Activated T-cell treated with anti-CD3 and anti-CD28 coated beads, Interleukin-2, amount 50 U/mL, for 1 hour (primary cell): ENCODE measurements at regions not wholly inside any gene's neighbourhood (a gene's known extent, or its start where the extent isn't known, plus 50 kb on each side); places are given as distances from the start of the nearest gene placed in this dataset.
"Not testable (repeated sequence)": the region's sequence is repeated elsewhere in the genome, so short reads cannot be mapped to it uniquely, and the experiment has no call there.

Experiments
- DNase-seq: peaks from one replicate; pipeline ENCODE4 v3.0.0-alpha.2; 2020

DNA sequence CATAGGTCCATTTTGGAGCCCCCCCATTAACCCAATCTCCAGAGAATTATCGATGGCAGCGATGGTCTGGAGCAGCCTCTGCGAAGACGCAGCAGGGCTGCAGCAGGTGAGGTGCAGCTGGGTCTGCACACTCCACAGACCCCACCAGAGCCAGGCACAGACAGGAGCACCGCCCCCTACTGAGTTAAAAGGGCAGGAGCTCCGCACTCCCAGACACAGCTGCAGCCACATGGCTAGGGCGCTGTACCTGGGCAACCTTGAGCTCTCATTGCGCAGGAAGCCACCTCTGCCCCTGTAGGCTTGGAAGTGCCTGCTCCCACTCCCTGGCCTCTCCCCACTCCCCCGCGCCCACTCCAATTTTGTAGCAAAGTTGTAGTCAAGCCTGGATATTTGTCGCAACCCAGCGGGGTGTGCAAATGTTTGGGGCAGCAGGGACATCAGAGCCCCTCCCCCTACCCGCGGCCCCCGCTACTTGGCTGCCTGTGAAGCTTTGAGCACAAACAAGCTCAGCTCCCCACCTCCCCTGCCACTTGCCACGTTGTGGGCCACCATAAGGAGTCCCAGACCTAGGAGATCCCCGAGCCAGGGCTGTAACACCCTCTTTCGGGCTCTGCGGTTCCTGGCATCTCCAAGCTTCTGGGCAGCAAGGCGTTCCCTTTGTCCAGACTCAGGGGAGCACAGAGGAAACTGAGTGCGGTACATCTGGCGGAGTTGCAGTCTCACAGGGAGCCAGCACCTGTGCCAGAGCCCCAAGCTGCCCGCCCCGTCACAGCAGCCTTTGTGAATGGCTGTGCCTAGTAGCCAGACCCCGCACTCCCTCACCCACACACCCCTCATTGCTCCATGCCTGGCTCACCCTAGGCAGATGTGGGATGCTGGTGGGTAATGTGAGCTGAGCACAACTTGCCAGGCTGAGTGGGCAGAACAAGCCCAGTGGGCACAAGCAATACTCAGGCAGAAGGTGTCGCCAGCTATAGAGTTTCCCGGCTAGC, 949.7 kb upstream of the SLITRK1 start:
- no peak for DNase-seq

- DNase-seq, result no peak
These were observed 941.3 kb upstream of the SLITRK1 start for GRCh38 chr13:84823528-84823927.

DNA sequence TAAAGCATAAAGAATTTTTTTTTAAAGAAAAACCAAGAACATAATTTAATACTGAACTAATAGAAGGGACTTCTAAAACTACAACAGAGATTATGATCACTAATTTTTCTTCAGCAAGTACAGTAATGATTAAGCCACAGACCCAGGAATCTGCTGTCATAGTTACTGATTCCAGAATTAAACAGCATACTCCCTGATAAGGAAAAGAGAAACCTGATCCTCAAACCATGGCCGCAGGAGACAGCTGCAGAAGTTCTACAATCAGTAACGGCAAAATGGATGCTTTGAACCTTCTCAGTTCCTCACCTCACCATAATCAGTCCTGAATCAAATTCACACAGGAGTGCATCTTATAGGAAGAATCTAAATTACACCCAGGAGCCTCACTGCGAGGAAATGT, 939.0 kb upstream of the SLITRK1 start:
- no peak for DNase-seq

DNA sequence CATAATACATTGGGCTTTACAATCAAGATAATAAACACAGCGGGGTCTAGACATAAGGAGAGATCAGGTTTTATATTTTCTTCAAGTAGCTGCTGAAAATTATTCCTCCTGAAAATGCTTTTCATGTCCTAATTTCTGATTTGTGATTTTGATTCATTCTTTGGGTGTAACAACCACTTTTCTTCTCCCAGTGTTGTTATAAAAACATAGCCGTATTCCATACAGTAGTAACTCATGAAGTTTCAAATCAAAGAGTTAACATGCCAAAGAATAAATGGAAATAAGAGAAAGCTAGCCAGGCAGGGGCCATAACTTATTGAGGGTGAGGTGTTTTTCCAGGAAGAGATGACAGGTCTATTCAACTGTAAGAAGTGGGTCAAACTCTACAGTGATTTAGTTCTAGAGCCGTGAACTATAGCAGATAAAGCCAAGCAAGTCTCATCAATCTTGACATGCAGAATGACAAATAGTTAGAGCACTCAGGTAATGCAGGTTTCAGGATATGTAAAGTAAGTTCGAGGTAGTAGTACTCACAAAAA, 934.4 kb upstream of the SLITRK1 start:
- no peak for DNase-seq

GRCh38 chr13:84812789-84813188, 930.5 kb upstream of the SLITRK1 start:
- no peak for DNase-seq

GRCh38 chr13:84812078-84812477, 929.8 kb upstream of the SLITRK1 start:
- no peak for DNase-seq

DNA sequence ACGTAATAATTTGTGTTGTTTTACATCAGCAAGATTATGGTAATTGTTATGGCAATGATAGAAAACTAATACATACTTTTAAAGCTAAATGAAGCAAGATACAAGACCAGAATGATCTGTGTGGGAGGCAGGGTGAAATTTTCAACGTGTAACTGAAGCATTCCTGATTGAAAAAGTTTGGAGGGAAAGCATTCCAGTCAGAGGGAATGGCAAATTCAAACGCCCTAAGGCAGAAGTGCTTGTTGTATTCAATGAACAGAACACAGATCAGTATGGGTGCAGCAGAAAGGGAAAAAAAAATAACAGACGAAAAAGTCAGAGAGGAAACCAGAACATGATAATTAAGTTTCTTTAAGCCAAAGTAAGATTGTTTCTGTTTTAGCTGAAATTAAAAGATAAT, 928.5 kb upstream of the SLITRK1 start:
- no peak for DNase-seq

DNA sequence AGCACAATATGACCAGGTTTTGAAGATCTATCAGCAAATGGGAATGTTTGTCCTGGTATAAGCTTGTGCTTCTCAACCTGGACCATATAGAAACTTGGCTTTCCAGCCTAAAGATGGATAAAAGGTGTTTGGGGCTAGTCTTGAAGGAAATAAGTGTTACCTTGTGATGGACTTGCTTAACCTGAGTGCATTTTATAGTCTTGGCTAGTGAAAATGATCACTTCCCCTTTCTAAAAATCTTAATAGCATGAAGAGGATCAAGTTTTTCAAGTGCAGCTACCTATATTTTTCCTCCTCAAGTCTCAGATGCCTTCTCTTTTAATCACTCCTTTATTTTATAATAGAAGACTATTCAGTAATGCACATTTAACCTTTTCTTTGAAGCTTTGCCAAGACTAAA, 919.8 kb upstream of the SLITRK1 start:
- no peak for DNase-seq

- no peak for DNase-seq
These were observed 902.3 kb upstream of the SLITRK1 start for GRCh38 chr13:84784443-84785153.

GRCh38 chr13:84777316-84777715, 895.0 kb upstream of the SLITRK1 start:
- no peak for DNase-seq

GRCh38 chr13:84776593-84776992, 894.3 kb upstream of the SLITRK1 start:
- DNase-seq, result no peak

- DNase-seq, result not testable (repeated sequence)
These were observed 893.6 kb upstream of the SLITRK1 start for GRCh38 chr13:84775920-84776319.

DNA sequence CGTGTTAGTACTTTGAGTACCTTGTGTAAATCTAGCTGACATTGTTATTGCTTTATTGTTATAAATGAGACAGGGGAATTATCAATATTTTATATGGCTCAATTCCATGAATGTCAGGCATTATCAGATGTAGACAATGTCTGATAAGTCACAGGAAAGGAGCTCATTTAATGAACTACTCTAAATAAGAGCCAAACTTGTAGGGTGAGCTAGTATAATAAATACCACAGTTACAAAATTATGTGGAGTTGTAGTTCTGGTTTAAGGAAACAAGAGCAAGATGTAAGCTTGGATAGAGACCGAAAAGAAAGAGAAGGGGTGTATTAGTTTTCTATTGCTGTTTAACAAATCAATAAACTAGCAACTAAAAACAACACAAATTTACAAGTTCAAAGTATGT, 891.8 kb upstream of the SLITRK1 start:
- DNase-seq, result no peak

DNA sequence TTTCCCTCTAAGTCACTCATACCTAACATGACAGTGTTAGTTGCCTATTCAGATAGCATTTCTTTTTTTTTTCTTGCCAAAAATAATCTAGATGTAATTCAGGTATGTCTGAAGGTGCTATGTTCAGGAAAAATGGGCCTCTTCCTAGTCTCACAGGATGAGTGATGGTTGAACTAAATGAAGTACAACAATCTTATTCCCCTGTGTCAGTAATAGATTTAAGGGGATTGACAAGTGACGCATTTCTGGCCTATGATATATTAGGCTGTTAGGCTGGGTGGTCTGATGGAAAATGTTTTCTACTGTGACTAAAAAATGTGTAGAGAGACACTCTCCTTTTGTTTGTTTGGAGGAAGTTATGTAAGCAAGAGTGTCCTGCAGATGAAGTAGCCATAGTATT, 878.7 kb upstream of the SLITRK1 start:
- no peak for DNase-seq

DNA sequence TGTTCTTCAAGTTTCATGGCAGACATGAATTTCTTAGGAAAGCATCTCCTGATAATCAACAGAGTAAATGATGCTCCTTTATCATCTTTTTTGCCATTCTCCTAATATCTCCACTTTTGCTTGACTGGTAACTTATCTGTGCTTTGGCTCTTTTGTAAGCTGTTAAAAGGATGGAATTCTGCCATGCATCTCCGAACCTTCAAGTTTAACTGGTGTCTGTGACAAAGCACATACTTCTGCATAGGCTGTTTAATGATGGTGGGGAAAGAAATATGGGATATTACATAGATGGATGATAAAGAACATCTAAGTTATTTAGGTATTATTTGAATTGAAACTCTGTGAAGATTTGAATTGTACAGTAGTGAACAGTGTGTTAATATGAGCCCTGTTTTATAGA, 866.9 kb upstream of the SLITRK1 start:
- no peak for DNase-seq

GRCh38 chr13:84745051-84745551, 862.8 kb upstream of the SLITRK1 start:
- DNase-seq, result no peak

- no peak for DNase-seq
These were observed 861.9 kb upstream of the SLITRK1 start for GRCh38 chr13:84744203-84744602.

GRCh38 chr13:84741253-84741652, 859.0 kb upstream of the SLITRK1 start:
- no peak for DNase-seq

DNA sequence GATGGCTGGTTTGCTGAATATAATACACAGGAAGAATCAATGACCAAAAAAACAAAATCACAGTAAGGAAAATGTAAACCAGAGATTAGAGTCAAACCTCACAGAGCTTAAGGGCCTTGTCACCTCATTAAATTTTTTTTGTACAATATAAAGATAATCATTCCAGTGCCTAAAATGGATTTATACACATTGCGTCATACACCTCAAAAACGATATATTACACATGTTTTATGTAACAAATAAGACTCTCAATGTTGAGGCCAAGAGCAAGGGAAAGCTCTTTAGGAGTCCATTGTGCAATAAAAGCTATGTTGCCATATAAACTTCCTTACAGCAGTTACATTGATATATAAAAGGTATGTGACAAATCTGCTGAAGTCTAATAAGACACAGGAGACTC, 856.7 kb upstream of the SLITRK1 start:
- DNase-seq, result no peak

DNA sequence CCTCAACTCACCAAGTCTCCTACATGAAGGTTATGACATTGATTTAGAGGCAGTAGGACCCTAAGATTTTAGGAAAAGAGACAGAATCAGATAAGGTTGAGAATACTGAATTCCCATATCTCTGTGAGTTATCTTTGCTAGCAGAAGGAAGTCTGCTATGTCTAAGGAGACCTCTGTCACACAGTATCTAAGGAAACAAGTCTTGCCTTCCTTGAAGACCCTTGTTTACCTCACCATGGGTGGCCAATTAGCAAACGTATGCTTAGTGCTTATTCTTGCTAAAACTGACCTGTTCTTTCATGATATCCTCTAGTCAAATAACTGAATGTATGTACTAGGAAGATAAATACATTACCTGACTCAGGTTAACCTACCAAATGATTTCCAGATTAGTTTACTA, 855.4 kb upstream of the SLITRK1 start:
- no peak for DNase-seq

DNA sequence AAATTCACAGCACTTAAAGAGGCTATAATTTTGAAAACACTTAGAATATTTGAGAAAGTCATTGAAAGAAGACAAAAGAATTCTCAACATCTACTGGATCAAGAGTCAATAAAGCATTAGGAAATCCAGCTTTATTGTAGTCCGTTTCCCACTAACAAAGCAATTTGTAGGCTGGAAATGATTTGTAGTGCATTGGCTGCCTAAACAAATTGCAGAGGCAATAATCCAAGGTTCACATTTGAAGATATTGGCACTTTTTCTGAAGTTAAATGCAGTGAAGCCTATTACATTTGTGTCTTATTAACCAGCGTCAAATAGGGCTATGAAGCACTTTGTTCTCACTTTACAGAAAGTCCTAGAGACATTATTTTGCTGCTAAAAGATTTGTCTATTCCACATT, 848.1 kb upstream of the SLITRK1 start:
- DNase-seq, result no peak

DNA sequence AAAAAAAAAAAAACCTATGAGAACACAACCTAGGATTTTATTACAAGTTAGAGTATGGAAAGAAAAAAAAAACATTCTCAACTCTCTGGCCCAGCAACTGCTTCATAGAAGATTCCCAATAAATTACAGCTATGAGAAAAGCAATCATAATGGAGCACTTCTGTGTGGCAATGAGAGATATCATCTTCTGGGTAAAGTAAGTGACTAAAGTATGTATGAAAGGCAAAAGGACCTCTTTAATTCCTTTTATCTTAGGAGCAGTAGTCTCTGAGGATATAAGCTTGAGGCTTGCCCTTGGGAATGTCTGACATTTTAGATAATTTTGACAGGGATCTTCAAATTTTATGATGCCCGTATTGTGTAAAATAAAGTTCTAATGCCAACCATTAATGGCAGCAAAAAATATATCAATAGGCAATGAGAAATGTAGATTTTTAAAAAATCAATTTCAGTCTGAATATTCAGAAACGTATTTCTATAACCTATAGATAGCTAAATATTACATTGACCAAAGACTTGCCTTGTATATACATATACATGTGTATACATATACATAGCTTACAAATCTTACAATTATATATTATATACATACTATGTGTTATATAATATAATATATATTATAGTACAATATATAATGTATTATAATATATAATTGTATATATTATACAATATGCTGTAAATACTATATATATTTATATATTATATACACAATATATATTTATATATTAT, 823.9 kb upstream of the SLITRK1 start:
- no peak for DNase-seq

- no peak for DNase-seq
These were observed 819.9 kb upstream of the SLITRK1 start for GRCh38 chr13:84702174-84702573.
